ENCODE measurements at regions not wholly inside any gene's neighbourhood (a gene's known extent, or its start where the extent isn't known, plus 50 kb on each side); places are given as distances from the start of the nearest gene placed in this dataset.

DNA sequence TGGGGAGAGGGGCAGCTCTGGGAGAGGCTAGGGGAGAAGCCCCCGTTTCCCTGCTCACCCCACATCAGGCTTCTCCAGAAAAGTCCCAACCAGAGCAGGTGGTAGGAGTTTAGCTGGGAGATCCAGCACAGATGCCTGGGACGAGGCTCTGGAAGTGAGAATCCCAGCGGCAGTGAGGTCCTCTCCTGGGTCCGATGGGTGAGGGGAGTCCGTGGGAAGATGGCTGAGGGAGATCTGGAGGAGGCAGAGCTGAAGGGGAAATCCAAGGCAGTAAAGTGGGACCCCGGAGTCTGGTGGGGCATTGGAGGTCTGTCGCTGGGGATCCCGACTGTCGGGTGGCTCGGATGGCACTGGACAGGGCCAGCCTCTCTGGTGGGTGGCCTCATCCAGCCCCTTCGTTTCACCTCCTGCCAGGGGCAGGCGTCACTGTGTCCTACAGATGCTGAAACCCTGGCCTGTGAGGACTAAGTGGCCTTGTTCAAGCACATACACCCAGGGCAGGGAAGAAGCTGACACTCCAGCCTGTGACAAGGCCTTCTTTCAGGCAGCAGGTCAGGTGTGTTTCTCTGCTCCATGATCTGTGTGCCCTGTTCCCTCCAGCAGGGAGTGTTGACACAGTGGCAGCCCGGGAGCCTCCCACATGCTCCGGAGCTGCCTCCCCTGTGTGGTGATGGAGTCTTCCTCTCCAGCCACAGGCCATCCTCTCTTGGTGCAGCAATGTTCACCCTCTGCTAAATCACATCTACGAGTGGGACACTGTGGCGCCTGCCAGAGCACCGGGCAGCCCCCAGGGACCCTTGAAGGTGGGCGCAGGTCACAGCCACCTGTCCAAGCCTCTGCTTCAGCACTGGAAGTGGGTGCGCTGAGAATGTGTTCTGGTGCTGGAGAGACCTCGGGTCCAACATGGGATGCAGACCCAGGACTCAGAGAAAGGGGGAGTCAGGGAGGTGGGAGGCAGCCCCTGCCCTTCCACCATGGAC is 850.8 kb downstream of the BRD1 start:
- TF ChIP-seq, protein P1, sequence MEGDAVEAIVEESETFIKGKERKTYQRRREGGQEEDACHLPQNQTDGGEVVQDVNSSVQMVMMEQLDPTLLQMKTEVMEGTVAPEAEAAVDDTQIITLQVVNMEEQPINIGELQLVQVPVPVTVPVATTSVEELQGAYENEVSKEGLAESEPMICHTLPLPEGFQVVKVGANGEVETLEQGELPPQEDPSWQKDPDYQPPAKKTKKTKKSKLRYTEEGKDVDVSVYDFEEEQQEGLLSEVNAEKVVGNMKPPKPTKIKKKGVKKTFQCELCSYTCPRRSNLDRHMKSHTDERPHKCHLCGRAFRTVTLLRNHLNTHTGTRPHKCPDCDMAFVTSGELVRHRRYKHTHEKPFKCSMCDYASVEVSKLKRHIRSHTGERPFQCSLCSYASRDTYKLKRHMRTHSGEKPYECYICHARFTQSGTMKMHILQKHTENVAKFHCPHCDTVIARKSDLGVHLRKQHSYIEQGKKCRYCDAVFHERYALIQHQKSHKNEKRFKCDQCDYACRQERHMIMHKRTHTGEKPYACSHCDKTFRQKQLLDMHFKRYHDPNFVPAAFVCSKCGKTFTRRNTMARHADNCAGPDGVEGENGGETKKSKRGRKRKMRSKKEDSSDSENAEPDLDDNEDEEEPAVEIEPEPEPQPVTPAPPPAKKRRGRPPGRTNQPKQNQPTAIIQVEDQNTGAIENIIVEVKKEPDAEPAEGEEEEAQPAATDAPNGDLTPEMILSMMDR (IDR thresholded peaks at IDR 0.05; ENCODE audit: low read depth, low read length) = no peak
- no peak for TF ChIP-seq MYC (IDR thresholded peaks at IDR 0.05; ENCODE audit: low read depth, low read length)
- TF ChIP-seq MAX (IDR thresholded peaks at IDR 0.05; ENCODE audit: low read depth, low read length) = no peak
- no peak for TF ChIP-seq POLR2A (IDR thresholded peaks at IDR 0.05; ENCODE audit: extremely low read depth, insufficient read length)

Data from NB4 (cell line).